ENCODE measurements at regions not wholly inside any gene's neighbourhood (a gene's known extent, or its start where the extent isn't known, plus 50 kb on each side); places are given as distances from the start of the nearest gene placed in this dataset.

DNA sequence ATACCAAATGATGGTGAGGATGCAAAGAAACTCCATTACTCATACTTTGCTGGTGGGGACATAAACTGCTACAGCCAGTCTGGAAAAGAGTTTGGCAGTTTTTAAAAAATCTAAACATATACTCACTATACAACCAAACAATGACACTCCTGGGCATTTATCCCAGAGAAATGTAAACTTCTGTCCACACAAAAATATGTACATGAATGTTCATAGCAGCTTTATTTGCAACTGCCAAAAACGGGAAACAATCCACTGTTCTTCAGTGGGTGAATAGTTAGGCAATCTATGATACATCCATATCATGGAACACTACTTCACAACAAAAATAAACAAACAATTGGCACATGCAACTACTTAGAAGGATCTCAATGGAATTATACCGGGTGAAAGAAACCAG lies 276.4 kb upstream of the SP8 start:
- peaks cover 4% of the 10 kb centered on the region for H3K9me3 ChIP-seq (ENCODE audit: low read depth)
- H3K79me2 ChIP-seq (ENCODE audit: low read depth) = no peaks in the 10 kb centered on the region
- H3K9ac ChIP-seq = no peak overlapping the region
- no peak overlapping the region for H3K4me3 ChIP-seq
- TF ChIP-seq EZH2phosphoT487 (IDR thresholded peaks at IDR 0.05) (no peak), CTCF (IDR thresholded peaks at IDR 0.05) (no peak), EZH2 (IDR thresholded peaks at IDR 0.05) (no peak)
- H3K27ac Mint-ChIP-seq = no peak overlapping the region
- H3K27ac ChIP-seq = no peak overlapping the region
- peaks cover 9% of the 10 kb centered on the region for H3K4me1 ChIP-seq
- H3K36me3 ChIP-seq = no peaks in the 10 kb centered on the region
- no peaks in the 10 kb centered on the region for H4K20me1 ChIP-seq (ENCODE audit: low read depth)
- no peak overlapping the region for H3K4me3 Mint-ChIP-seq
- no peak overlapping the region for H3K4me2 ChIP-seq
- DNase-seq (ENCODE audit: low spot score) = no peak
- H3K4me1 Mint-ChIP-seq = no peaks in the 10 kb centered on the region
- H3F3A ChIP-seq (ENCODE audit: low read depth) = no peaks in the 10 kb centered on the region
- peaks cover 16% of the 10 kb centered on the region for H3K9me3 Mint-ChIP-seq
- H3K27me3 Mint-ChIP-seq (ENCODE audit: insufficient read depth, low read depth) = peaks cover 4% of the 10 kb centered on the region
- no peaks in the 10 kb centered on the region for H3K36me3 Mint-ChIP-seq
- H2AFZ ChIP-seq (replicated peaks) = no peak overlapping the region
- H3K27me3 ChIP-seq = no peaks in the 10 kb centered on the region

DNA sequence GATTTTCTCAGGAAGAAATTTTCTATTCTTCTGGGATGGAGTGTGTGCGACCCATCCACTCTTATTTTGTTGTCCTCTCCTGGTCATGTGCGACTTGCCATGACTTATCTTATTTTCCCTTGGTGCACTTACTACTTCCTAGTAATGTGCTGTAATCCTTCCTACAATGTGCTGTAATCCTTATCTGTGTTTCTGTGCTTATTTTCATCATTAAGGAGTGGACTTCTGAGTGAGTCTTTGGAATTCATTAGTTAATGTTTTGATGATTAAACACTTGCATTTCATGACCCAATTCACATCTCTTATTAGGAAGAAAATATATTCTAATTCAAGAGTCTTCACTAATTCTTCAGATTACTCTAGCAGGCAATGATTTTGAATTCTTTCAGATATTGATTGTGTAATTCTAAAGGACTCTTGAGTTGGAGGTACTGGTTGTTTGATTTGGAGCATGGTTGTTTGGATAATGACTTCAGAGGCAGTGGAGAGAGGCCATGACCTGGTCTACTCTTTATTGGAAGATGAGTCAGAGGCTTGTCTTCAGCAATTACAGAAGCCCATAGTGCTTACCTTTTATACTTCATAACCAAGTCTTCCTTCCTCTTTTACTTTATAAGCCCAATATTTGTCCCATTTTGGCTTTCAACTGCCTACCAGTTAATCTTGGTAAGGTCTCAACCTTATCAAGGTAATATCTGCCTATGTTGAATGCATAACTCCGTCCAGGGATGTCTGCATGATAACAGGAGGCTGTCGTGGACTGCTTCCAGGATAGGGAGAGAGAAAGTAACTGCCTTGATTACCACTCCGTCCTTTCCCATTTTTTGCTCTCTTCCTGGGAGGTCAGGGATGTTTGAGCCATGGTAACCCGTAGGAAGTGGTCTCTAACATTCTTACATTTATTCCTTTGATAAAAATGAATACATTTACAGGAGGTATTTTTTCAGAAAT lies 278.3 kb upstream of the SP8 start:
- H3K9ac ChIP-seq = no peak overlapping the region
- H3F3A ChIP-seq (ENCODE audit: low read depth) = no peaks in the 10 kb centered on the region
- Mint-ChIP-seq H3K4me3 (no peak overlapping the region), H3K36me3 (no peaks in the 10 kb centered on the region), H3K27ac (no peak overlapping the region), H3K4me1 (no peaks in the 10 kb centered on the region), H3K9me3 (peaks cover 5% of the 10 kb centered on the region), H3K27me3 (ENCODE audit: insufficient read depth, low read depth) (peaks cover 2% of the 10 kb centered on the region)
- TF ChIP-seq EZH2 (IDR thresholded peaks at IDR 0.05) (no peak), CTCF (IDR thresholded peaks at IDR 0.05) (no peak), EZH2phosphoT487 (IDR thresholded peaks at IDR 0.05) (no peak)
- H3K36me3 ChIP-seq = no peaks in the 10 kb centered on the region
- H2AFZ ChIP-seq (replicated peaks) = no peak overlapping the region
- no peak overlapping the region for H3K4me2 ChIP-seq
- no peaks in the 10 kb centered on the region for H3K27me3 ChIP-seq
- H4K20me1 ChIP-seq (ENCODE audit: low read depth) = no peaks in the 10 kb centered on the region
- H3K27ac ChIP-seq = no peak overlapping the region
- H3K4me1 ChIP-seq = peaks cover 6% of the 10 kb centered on the region
- H3K9me3 ChIP-seq (ENCODE audit: low read depth) = no peaks in the 10 kb centered on the region
- no peak overlapping the region for H3K4me3 ChIP-seq
- no peak for DNase-seq (ENCODE audit: low spot score)
- no peaks in the 10 kb centered on the region for H3K79me2 ChIP-seq (ENCODE audit: low read depth)

DNA sequence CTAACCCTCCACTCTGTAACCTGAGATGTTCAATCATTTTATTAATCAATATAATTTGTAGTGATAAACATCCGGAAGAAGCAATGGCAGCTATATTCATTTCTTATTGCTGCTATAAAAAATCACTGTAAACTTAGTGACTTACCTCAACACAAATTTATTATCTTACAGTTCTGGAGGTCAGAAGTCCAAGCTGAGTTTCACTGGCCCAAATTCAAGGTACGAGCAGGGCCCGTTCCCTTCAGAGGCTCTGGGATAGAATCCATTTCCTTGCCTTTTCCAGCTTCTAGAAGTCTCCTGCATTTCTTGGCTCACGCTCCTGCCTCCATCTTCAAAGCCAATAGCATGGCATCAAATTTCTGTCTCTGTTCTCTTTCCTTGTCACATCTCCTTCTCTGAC lies 279.5 kb upstream of the SP8 start:
- H3K4me3 ChIP-seq = no peak overlapping the region
- H3K4me3 Mint-ChIP-seq = no peak overlapping the region
- H3K27ac Mint-ChIP-seq = no peak overlapping the region
- no peak overlapping the region for H3K9ac ChIP-seq
- H3K4me1 Mint-ChIP-seq = no peaks in the 10 kb centered on the region
- no peak overlapping the region for H3K27ac ChIP-seq
- H2AFZ ChIP-seq (replicated peaks) = no peak overlapping the region
- peaks cover 2% of the 10 kb centered on the region for H3K27me3 Mint-ChIP-seq (ENCODE audit: insufficient read depth, low read depth)
- H3K36me3 Mint-ChIP-seq = no peaks in the 10 kb centered on the region
- H3F3A ChIP-seq (ENCODE audit: low read depth) = no peaks in the 10 kb centered on the region
- no peaks in the 10 kb centered on the region for H3K36me3 ChIP-seq
- H3K4me1 ChIP-seq = no peaks in the 10 kb centered on the region
- H3K9me3 ChIP-seq (ENCODE audit: low read depth) = no peaks in the 10 kb centered on the region
- no peaks in the 10 kb centered on the region for H3K27me3 ChIP-seq
- DNase-seq (ENCODE audit: low spot score) = no peak
- no peaks in the 10 kb centered on the region for H4K20me1 ChIP-seq (ENCODE audit: low read depth)
- H3K9me3 Mint-ChIP-seq = peaks cover 5% of the 10 kb centered on the region
- no peaks in the 10 kb centered on the region for H3K79me2 ChIP-seq (ENCODE audit: low read depth)
- TF ChIP-seq EZH2 (IDR thresholded peaks at IDR 0.05) (no peak), EZH2phosphoT487 (IDR thresholded peaks at IDR 0.05) (no peak), CTCF (IDR thresholded peaks at IDR 0.05) (no peak)
- H3K4me2 ChIP-seq = no peak overlapping the region

Data from neural progenitor cell (in vitro differentiated cells).